ENCODE measurements at regions not wholly inside any gene's neighbourhood (a gene's known extent, or its start where the extent isn't known, plus 50 kb on each side); places are given as distances from the start of the nearest gene placed in this dataset.

GRCh38 chr20:12916699-12917098, 92.1 kb upstream of the SPTLC3 start:
- TF ChIP-seq TSHZ2 (CRISPR knock-in tag; IDR thresholded peaks at IDR 0.05) = no peak
- TF ChIP-seq SNAI2 (CRISPR knock-in tag; IDR thresholded peaks at IDR 0.05) = no peak
- TF ChIP-seq RARB (CRISPR knock-in tag; IDR thresholded peaks at IDR 0.05) = no peak
- no peak for TF ChIP-seq ZFP30 (CRISPR knock-in tag; IDR thresholded peaks at IDR 0.05)
- TF ChIP-seq, protein P1, sequence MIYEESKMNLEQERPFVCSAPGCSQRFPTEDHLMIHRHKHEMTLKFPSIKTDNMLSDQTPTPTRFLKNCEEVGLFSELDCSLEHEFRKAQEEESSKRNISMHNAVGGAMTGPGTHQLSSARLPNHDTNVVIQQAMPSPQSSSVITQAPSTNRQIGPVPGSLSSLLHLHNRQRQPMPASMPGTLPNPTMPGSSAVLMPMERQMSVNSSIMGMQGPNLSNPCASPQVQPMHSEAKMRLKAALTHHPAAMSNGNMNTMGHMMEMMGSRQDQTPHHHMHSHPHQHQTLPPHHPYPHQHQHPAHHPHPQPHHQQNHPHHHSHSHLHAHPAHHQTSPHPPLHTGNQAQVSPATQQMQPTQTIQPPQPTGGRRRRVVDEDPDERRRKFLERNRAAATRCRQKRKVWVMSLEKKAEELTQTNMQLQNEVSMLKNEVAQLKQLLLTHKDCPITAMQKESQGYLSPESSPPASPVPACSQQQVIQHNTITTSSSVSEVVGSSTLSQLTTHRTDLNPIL (CRISPR knock-in tag; IDR thresholded peaks at IDR 0.05; ENCODE audit: low read depth) = no peak
- no peak for TF ChIP-seq ZFP3 (CRISPR knock-in tag; IDR thresholded peaks at IDR 0.05)
